Gastroesophageal sphincter (tissue), 4 donors: ENCODE measurements at regions not wholly inside any gene's neighbourhood (a gene's known extent, or its start where the extent isn't known, plus 50 kb on each side); places are given as distances from the start of the nearest gene placed in this dataset.
A peak's percentile ranks its signal among the peaks of the same experiment; 100 is the strongest.

Source experiments
- ATAC-seq: fragments of 150-250 bp; one replicate; pipeline ENCODE4 v1.9.1; 2016; ENCODE audit warnings: mild to moderate bottlenecking, moderate library complexity
- H3K27ac ChIP-seq, 4 donors: fragments of 200-600 bp; sonication (generic) in 3 of 4; 1 replicate in 3 of 4; 2 replicates in 1 of 4; pipeline ENCODE4 v1.5.1; 2016 to 2019
- H3K27me3 ChIP-seq: fragments of 200-600 bp; sonication (generic); one replicate; pipeline ENCODE4 v1.5.1; 2019
- H3K36me3 ChIP-seq, 2 donors: fragments of 200-600 bp; sonication (generic); one replicate each; pipeline ENCODE4 v1.5.1; 2019; ENCODE audit warnings: control low read depth in 1 of 2
- H3K4me1 ChIP-seq, 3 donors: fragments of 200-600 bp; sonication (generic); 1 replicate in 2 of 3; 2 replicates in 1 of 3; pipeline ENCODE4 v1.5.1; 2016 to 2019; ENCODE audit warnings: control low read depth in 2 of 3
- H3K4me3 ChIP-seq, 2 donors: fragments of 200-600 bp; sonication (generic); one replicate each; pipeline ENCODE4 v1.5.1; 2019; ENCODE audit warnings: mild to moderate bottlenecking in 1 of 2, moderate library complexity in 1 of 2
- H3K9me3 ChIP-seq, 3 donors: fragments of 200-600 bp; sonication (generic); one replicate each; pipeline ENCODE4 v1.5.1; 2017 to 2019; ENCODE audit warnings: control low read depth in 2 of 3
- CTCF ChIP-seq, 4 experiments: fragments of 200-600 bp in 2 of 4; fragments of 450-650 bp in 2 of 4; sonication (generic) in 1 of 4; IDR thresholded peaks; one replicate each; pipeline ENCODE4 v1.5.1; 2017 to 2019; ENCODE audit warnings: antibody characterized with exemption in 4 of 4, mild to moderate bottlenecking in 2 of 4, moderate library complexity in 2 of 4
- EP300 ChIP-seq: sonication (generic); formaldehyde crosslinking; IDR thresholded peaks from one replicate; pipeline ENCODE4 v1.6.1; 2017; ENCODE audit warnings: antibody characterized with exemption, mild to moderate bottlenecking
- POLR2A ChIP-seq, 2 donors: fragments of 450-650 bp; IDR thresholded peaks; one replicate each; pipeline ENCODE4 v1.6.1; 2017; ENCODE audit warnings: antibody characterized with exemption in 2 of 2, mild to moderate bottlenecking in 2 of 2, moderate library complexity in 1 of 2
- POLR2AphosphoS5 ChIP-seq: sonication (generic); formaldehyde crosslinking; IDR thresholded peaks from one replicate; pipeline ENCODE4 v1.6.1; 2017; ENCODE audit warnings: antibody characterized with exemption
- WGBS, 2 donors: methylation state at CpG; one replicate each; pipeline ENCODE4 v1.1.5; 2018; ENCODE audit warnings: low coverage in 1 of 2; 5-methylcytosine and 5-hydroxymethylcytosine counted together

GRCh38 chr14:53875324-53875897 lies 81.2 kb downstream of the BMP4 start:
- TF ChIP-seq POLR2AphosphoS5 = no peak
- TF ChIP-seq POLR2A (IDR thresholded peaks at IDR 0.05) = no peak
- no peak for TF ChIP-seq EP300
- no peak for TF ChIP-seq CTCF (IDR thresholded peaks at IDR 0.05)
- no peak for ATAC-seq
- Histone ChIP-seq H3K27ac (peak overlapping the region in 1 of 4 donors; percentile 43), H3K4me1 (peaks cover 0 to 12% (median 3%) of the 10 kb centered on the region in 3 donors), H3K36me3 (no peaks in the 10 kb centered on the region), H3K27me3 (no peaks in the 10 kb centered on the region), H3K4me3 (no peak overlapping the region), H3K9me3 (no peaks in the 10 kb centered on the region)
- WGBS, 2 donors = 90% methylated on average over 2 of the region's 2 CpGs; no CpG with 5 or more reads in 1 of the 2 donors

DNA sequence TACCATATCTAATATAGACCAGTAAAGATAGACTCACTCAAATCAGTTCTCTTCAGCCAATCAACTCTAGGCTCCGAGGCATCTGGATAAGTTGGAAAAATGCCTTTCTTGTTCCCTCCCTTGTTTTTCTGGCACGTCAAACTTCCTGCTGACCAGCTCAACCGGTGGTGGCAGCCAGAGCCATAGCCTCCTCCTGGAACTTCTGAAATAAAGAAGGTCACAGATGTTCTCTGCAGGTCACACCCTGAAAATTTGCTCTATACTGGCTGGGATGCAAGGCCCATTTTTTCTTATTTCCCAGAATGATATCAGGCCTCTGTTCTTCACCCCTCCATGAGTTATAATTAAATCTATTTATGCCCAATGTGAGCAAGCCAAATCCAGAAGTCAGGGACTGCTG lies 81.9 kb downstream of the BMP4 start:
- Histone ChIP-seq H3K4me3 (no peak overlapping the region), H3K9me3 (no peaks in the 10 kb centered on the region), H3K36me3 (no peaks in the 10 kb centered on the region), H3K27ac (no peak overlapping the region), H3K27me3 (no peaks in the 10 kb centered on the region), H3K4me1 (peaks cover 0 to 12% (median 3%) of the 10 kb centered on the region in 3 donors)
- WGBS, 2 donors = 44 to 60% methylated on average over 3 of the region's 3 CpGs
- no peak for ATAC-seq
- TF ChIP-seq EP300 (no peak), CTCF (IDR thresholded peaks at IDR 0.05) (no peak)

- no peak overlapping the region for H3K4me3 ChIP-seq
- H3K9me3 ChIP-seq = no peaks in the 10 kb centered on the region
- TF ChIP-seq CTCF (IDR thresholded peaks at IDR 0.05) (no peak), EP300 (no peak), POLR2AphosphoS5 (no peak), POLR2A (IDR thresholded peaks at IDR 0.05) (no peak)
- H3K27ac ChIP-seq = no peak overlapping the region
- no peaks in the 10 kb centered on the region for H3K27me3 ChIP-seq
- WGBS, 2 donors = 0 to 7% methylated on average over 1 of the region's 1 CpG
- H3K36me3 ChIP-seq = no peaks in the 10 kb centered on the region
- peaks cover 0 to 12% (median 3%) of the 10 kb centered on the region in 3 donors for H3K4me1 ChIP-seq
- ATAC-seq = peak; percentile 59
Observed at GRCh38 chr14:53872681-53873089, 83.9 kb downstream of the BMP4 start.

DNA sequence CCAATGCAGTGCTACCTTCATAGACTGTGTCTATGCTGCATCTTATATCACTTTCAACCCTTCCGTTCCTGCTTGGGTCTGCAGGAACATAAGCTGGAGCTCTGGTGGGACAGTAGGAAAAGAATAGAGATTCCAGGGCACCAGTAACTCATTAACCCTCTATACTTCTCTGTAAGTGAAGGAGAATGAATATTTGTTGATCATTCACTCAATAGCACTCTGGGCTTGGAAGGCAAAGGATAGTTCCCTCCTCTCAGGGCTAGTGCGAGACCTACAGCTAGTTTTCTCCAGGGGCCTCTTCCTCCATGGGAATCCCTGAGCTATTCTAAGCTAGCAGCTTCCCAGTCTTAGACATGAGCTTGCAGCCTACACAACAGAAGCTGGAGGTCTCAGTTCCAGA lies 84.7 kb downstream of the BMP4 start:
- TF ChIP-seq POLR2AphosphoS5 (no peak), EP300 (no peak), CTCF (IDR thresholded peaks at IDR 0.05) (no peak), POLR2A (IDR thresholded peaks at IDR 0.05) (no peak)
- Histone ChIP-seq H3K4me1 (peaks cover 0 to 12% (median 3%) of the 10 kb centered on the region in 3 donors), H3K27me3 (no peaks in the 10 kb centered on the region), H3K4me3 (no peak overlapping the region), H3K9me3 (no peaks in the 10 kb centered on the region), H3K27ac (no peak overlapping the region), H3K36me3 (no peaks in the 10 kb centered on the region)
- ATAC-seq = no peak
- WGBS, 2 donors = 43% methylated on average over 2 of the region's 2 CpGs; no CpG with 5 or more reads in 1 of the 2 donors

DNA sequence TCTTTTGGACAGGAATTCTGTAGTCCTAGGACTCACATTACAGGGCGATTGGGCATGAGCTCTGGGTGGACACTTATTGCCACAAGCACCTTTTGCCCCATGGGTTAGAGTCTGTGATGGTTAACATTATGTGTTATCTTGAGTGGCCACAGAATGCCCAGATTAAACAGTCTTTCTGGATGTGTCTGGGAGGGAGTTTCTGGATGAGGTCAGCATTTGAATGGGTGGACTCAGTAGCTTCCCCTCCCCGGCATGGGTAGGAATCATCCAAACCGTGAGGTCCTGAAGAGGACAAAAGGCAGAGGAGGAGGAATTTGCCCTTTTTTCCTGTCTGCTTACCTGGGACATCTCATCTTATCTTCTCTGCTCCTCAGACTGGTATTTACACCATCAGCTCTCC lies 85.6 kb downstream of the BMP4 start:
- peaks cover 0 to 12% (median 3%) of the 10 kb centered on the region in 3 donors for H3K4me1 ChIP-seq
- no peak for ATAC-seq
- H3K9me3 ChIP-seq = no peaks in the 10 kb centered on the region
- H3K27me3 ChIP-seq = no peaks in the 10 kb centered on the region
- H3K27ac ChIP-seq = no peak overlapping the region
- no peaks in the 10 kb centered on the region for H3K36me3 ChIP-seq
- no peak overlapping the region for H3K4me3 ChIP-seq
- WGBS, 2 donors = 80% methylated on average over 1 of the region's 3 CpGs; no CpG with 5 or more reads in 1 of the 2 donors
- TF ChIP-seq CTCF (IDR thresholded peaks at IDR 0.05) = no peak
- TF ChIP-seq POLR2A (IDR thresholded peaks at IDR 0.05) = no peak
- TF ChIP-seq POLR2AphosphoS5 = no peak
- no peak for TF ChIP-seq EP300
